ENCODE measurements at regions not wholly inside any gene's neighbourhood (a gene's known extent, or its start where the extent isn't known, plus 50 kb on each side); places are given as distances from the start of the nearest gene placed in this dataset.

GRCh38 chr1:30515755-30516484 is 207.5 kb downstream of the MATN1 start:
- TF ChIP-seq USF2 (IDR thresholded peaks at IDR 0.05) (no peak), ESRRA (IDR thresholded peaks at IDR 0.05; ENCODE audit: borderline replicate concordance, low read length) (no peak), TP53 (CRISPR knock-in tag; IDR thresholded peaks at IDR 0.05) (no peak), POLR2A (IDR thresholded peaks at IDR 0.05; ENCODE audit: low read length) (no peak), CTCF (IDR thresholded peaks at IDR 0.05) (no peak), CHD2 (IDR thresholded peaks at IDR 0.05; ENCODE audit: low read length, partially characterized antibody) (no peak), MAX (IDR thresholded peaks at IDR 0.05) (no peak), SMC3 (IDR thresholded peaks at IDR 0.05) (no peak), KDM5A (IDR thresholded peaks at IDR 0.05) (no peak), RAD21 (conservative IDR thresholded peaks at IDR 0.05 in 1 of 2, IDR thresholded peaks at IDR 0.05 in 1 of 2) (no peak)
